BE2C (cell line): ENCODE measurements at regions not wholly inside any gene's neighbourhood (a gene's known extent, or its start where the extent isn't known, plus 50 kb on each side); places are given as distances from the start of the nearest gene placed in this dataset.

ENCODE experiments used
- DNase-seq: peaks from one replicate; pipeline ENCODE4 v3.0.0-alpha.2; 2020
- H3K27me3 ChIP-seq: fragments of 250-450 bp; sonication (Bioruptor Pico); 2 replicates; pipeline ENCODE4 v1.5.1; 2020; ENCODE audit warnings: mild to moderate bottlenecking
- H3K36me3 ChIP-seq: fragments of 250-450 bp; sonication (Bioruptor Pico); 2 replicates; pipeline ENCODE4 v1.5.1; 2020; ENCODE audit warnings: mild to moderate bottlenecking
- H3K4me1 ChIP-seq: fragments of 250-450 bp; sonication (Bioruptor Pico); 2 replicates; pipeline ENCODE4 v1.5.1; 2020
- H3K4me3 ChIP-seq: 2 replicates; pipeline ENCODE4 v1.5.1; 2011; ENCODE audit warnings: low read depth, low read length
- H3K9me3 ChIP-seq: fragments of 250-450 bp; sonication (Bioruptor Pico); 2 replicates; pipeline ENCODE4 v1.5.1; 2020
- TF ChIP-seq, protein P1 (sequence below): IDR thresholded peaks from 2 replicates; pipeline ENCODE4 v1.5.1; 2012; ENCODE audit warnings: mild to moderate bottlenecking, low read depth, low read length

DNA sequence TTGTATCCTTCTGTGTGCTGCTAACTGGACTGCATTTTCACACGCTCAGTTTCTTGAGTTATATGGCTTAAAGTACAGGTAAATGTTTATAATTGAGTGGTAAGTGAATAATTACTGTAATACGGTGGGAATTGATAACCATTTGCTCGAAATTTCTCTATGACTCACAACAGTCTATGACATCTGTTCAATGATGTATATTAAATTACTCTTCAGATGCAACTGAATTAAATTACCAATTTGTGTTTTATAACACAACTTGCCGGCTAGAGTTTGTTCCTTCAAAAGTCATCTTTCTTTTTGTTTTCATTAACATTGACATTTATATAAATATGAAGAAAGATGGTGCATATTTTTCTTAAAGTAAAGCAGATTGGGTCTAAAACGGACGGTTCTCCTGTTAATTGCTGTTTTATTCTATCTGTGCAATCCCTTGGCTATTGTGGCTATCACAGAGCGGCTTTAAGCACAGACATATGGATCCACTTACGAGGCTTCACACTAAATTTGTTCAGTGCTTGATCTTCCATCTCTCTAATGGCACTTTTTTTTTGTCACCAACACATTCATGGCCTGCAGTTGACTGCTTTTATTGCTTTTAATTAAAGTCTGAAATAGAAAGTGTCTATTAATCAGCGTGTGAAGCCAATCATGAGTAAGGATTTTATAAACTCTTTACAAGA lies 1291.6 kb upstream of the SLC10A2 start:
- H3K4me3 ChIP-seq = peak overlapping the region; percentile 3; the same call in 1 of the 2 replicates
- no peaks in the 10 kb centered on the region for H3K9me3 ChIP-seq
- peaks cover 8% of the 10 kb centered on the region; the same call in 1 of the 2 replicates for H3K4me1 ChIP-seq
- DNase-seq = no peak
- H3K36me3 ChIP-seq = no peaks in the 10 kb centered on the region
- TF ChIP-seq, protein P1, sequence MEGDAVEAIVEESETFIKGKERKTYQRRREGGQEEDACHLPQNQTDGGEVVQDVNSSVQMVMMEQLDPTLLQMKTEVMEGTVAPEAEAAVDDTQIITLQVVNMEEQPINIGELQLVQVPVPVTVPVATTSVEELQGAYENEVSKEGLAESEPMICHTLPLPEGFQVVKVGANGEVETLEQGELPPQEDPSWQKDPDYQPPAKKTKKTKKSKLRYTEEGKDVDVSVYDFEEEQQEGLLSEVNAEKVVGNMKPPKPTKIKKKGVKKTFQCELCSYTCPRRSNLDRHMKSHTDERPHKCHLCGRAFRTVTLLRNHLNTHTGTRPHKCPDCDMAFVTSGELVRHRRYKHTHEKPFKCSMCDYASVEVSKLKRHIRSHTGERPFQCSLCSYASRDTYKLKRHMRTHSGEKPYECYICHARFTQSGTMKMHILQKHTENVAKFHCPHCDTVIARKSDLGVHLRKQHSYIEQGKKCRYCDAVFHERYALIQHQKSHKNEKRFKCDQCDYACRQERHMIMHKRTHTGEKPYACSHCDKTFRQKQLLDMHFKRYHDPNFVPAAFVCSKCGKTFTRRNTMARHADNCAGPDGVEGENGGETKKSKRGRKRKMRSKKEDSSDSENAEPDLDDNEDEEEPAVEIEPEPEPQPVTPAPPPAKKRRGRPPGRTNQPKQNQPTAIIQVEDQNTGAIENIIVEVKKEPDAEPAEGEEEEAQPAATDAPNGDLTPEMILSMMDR = no peak
- no peaks in the 10 kb centered on the region for H3K27me3 ChIP-seq

DNA sequence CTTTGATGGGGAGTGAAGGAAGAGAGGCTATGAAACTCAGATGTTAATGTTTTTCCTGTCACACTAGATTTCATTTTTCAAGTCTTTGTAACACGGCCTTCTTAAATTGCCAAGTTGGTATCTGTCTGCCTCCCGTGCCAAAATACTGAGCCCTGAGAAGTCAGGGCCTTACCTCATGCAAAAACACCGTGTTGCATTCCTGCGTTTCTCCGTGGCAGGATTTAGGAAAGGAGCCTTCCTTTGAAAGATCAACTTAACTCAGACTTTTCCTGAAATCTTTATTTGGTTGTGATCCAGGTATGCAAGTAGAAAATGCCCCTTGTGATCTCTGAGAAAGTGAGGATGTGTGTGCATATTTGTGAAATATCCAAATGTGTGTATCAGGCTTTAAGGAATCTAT lies 1291.0 kb upstream of the SLC10A2 start:
- Histone ChIP-seq H3K27me3 (no peaks in the 10 kb centered on the region), H3K36me3 (no peaks in the 10 kb centered on the region), H3K4me1 (peaks cover 8% of the 10 kb centered on the region; the same call in 1 of the 2 replicates), H3K4me3 (no peak overlapping the region), H3K9me3 (no peaks in the 10 kb centered on the region)
- TF ChIP-seq, protein P1 = no peak
- no peak for DNase-seq

DNA sequence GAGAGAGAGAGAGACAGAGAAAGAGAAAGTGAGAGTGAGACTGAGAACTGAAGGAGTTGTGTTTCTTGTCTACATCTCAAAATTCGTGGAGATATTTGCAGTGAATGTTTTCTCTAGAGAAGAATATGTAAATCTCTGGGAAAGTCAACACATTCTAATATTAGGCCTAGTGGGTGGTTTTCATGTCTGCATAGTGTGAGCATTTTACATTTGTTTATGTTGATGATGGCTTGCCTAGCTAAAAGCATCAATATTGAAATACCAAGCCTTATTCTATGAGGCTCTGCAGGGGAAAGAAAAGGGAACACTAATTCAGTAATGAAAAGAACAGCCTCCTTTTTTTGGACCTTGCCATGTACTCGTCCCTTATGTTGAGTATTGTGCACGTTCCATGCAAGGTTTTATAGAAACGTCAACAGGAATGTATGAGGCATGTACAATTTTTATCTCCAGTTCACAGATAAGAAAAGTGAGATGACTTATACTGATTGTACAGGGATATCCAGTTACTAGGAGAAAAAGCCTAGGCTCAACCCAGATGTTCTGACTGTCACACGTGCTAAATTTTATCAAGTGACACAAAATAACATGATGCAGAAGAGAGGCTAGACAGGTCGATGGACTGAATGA lies 1288.9 kb upstream of the SLC10A2 start:
- H3K36me3 ChIP-seq = no peaks in the 10 kb centered on the region
- TF ChIP-seq, protein P1 = no peak
- no peak overlapping the region for H3K4me3 ChIP-seq
- no peak for DNase-seq
- H3K4me1 ChIP-seq = peaks cover 8% of the 10 kb centered on the region; the same call in 1 of the 2 replicates
- no peaks in the 10 kb centered on the region for H3K27me3 ChIP-seq
- no peaks in the 10 kb centered on the region for H3K9me3 ChIP-seq

DNA sequence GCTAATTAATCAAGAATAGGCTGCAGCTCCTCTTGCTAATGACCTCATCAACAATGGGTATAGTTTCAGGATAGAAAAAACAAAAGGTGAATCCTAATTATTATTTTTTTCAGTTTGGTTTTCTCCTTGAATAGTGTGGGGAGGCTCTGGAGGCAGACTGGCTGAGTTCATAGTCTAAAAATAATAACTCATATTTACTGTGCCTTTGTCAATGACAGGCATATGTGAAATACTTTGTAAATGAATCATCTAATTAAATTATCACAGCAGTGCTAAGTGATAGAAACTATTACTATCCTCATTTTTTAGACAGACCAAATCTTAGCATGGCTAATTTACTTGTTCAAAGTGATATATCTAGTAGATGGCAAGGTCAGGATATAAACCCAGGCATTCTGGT lies 1261.0 kb upstream of the SLC10A2 start:
- Histone ChIP-seq H3K4me1 (no peaks in the 10 kb centered on the region), H3K9me3 (no peaks in the 10 kb centered on the region), H3K36me3 (no peaks in the 10 kb centered on the region), H3K27me3 (no peaks in the 10 kb centered on the region), H3K4me3 (no peak overlapping the region)
- TF ChIP-seq, protein P1 = no peak
- no peak for DNase-seq

DNA sequence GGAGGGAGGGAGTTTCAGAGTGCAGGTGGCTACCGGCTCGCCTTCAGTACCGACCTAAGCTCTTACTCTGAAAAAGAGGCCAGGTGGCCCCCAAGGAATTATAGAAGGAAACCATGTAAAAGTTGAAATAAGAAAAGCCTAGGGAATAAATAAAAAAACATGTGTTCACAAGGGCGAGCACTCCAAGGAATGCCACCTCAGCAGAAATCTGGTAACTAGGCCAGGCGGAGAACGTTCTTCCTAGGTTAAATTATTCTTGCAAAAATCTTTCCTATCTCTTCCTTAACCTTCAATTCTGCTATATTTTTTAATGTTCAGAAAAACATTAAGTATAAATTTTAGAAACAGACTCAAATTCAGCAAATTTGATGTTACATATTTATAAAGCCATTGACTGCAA lies 1260.3 kb upstream of the SLC10A2 start:
- TF ChIP-seq, protein P1 = no peak
- H3K27me3 ChIP-seq = no peaks in the 10 kb centered on the region
- no peaks in the 10 kb centered on the region for H3K36me3 ChIP-seq

DNA sequence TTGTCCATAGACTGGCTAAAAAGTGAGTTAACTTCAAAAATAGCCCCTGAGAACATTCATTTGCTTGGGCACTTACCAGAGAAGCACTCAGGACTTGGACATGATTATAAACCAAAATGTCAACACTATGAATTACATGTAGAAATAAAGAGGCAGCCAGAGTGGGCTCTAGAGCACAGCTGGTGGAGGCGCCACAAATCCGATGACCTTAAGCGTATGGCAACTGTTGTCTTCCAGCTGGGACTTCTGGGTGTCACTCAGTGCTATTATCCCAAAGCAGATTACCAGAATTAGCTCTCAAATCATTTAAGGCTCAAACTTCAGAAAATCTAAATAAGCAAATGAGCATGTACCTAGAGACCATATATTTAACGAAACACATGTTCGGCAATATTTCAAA lies 1255.5 kb upstream of the SLC10A2 start:
- H3K4me3 ChIP-seq = no peak overlapping the region
- no peaks in the 10 kb centered on the region for H3K9me3 ChIP-seq
- no peak for DNase-seq
- H3K36me3 ChIP-seq = no peaks in the 10 kb centered on the region
- TF ChIP-seq, protein P1 = no peak
- H3K4me1 ChIP-seq = peaks cover 5% of the 10 kb centered on the region
- no peaks in the 10 kb centered on the region for H3K27me3 ChIP-seq

More for the DNA sequence above, 1260.3 kb upstream of the SLC10A2 start:
- no peak overlapping the region for H3K4me3 ChIP-seq
- H3K9me3 ChIP-seq = no peaks in the 10 kb centered on the region
- DNase-seq = no peak
- no peaks in the 10 kb centered on the region for H3K4me1 ChIP-seq
